ENCODE measurements at regions not wholly inside any gene's neighbourhood (a gene's known extent, or its start where the extent isn't known, plus 50 kb on each side); places are given as distances from the start of the nearest gene placed in this dataset.

DNA sequence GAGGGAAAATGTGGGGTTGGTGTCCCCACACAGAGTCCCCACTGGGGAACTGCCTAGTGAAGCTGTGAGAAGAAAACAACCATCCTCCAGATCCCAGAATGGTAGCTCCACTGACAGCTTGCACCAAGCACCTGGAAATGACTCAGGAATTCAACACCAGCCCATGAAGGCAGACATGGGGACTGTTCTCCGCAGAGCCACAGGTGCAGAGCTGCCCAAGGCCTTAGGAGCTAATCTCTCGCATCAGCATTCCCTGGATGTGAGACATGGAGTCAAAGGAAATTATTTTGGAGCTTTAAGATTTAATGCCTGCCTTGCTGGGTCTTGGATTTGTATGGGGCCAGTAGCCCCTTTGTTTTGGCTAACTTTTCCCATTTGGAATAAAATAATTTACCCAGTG lies 367.9 kb downstream of the FAM133A start:
- Histone ChIP-seq H3K4me3 (ENCODE audit: low read length) (no peak overlapping the region), H3K36me3 (ENCODE audit: control insufficient read depth, low read length) (no peaks in the 10 kb centered on the region), H3K4me1 (ENCODE audit: control insufficient read depth, low read length) (no peaks in the 10 kb centered on the region), H3F3A (ENCODE audit: control insufficient read depth, insufficient read depth) (no peaks in the 10 kb centered on the region), H4K20me1 (ENCODE audit: control insufficient read depth, insufficient read depth, low read depth, low read length) (no peaks in the 10 kb centered on the region), H3K27me3 (ENCODE audit: control insufficient read depth, low read length) (no peaks in the 10 kb centered on the region), H3K79me2 (ENCODE audit: control insufficient read depth, low read length) (no peaks in the 10 kb centered on the region), H3K9me2 (replicated peaks; ENCODE audit: control insufficient read depth, low read length) (no peaks in the 10 kb centered on the region), H3K4me2 (ENCODE audit: low read length) (no peak overlapping the region), H3K27ac (ENCODE audit: low read depth, low read length) (no peak overlapping the region), H3K9me3 (ENCODE audit: control insufficient read depth, insufficient read depth, low read length) (no peaks in the 10 kb centered on the region)
- TF ChIP-seq, protein P1, sequence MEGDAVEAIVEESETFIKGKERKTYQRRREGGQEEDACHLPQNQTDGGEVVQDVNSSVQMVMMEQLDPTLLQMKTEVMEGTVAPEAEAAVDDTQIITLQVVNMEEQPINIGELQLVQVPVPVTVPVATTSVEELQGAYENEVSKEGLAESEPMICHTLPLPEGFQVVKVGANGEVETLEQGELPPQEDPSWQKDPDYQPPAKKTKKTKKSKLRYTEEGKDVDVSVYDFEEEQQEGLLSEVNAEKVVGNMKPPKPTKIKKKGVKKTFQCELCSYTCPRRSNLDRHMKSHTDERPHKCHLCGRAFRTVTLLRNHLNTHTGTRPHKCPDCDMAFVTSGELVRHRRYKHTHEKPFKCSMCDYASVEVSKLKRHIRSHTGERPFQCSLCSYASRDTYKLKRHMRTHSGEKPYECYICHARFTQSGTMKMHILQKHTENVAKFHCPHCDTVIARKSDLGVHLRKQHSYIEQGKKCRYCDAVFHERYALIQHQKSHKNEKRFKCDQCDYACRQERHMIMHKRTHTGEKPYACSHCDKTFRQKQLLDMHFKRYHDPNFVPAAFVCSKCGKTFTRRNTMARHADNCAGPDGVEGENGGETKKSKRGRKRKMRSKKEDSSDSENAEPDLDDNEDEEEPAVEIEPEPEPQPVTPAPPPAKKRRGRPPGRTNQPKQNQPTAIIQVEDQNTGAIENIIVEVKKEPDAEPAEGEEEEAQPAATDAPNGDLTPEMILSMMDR (IDR thresholded peaks at IDR 0.05; ENCODE audit: low read depth, low read length, poor library complexity, severe bottlenecking) = no peak
- no peak for TF ChIP-seq EZH2phosphoT487 (IDR thresholded peaks at IDR 0.05; ENCODE audit: borderline replicate concordance, low read length)

DNA sequence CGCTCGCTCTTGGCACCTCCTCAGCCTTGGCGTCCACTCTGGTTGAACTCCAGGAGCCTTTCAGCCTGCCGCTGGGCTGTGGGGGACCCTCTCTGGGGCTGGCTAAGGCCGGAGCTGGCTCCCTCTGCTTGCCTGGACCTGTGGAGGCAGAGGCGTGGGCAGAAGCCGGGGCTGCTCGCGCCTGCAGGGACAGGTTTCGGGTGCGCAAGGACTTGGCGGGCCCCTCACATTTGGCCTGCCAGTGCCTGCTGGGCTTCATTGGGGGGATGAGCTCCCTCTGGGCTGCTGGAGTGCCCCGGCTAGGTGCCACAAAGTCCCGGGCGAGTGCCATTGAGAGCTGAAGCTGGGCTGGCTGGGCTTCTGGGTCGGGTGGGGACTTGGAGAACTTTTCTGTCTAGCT lies 371.7 kb downstream of the FAM133A start:
- Histone ChIP-seq H3K9me3 (ENCODE audit: control insufficient read depth, insufficient read depth, low read length) (no peaks in the 10 kb centered on the region), H3K27me3 (ENCODE audit: control insufficient read depth, low read length) (no peaks in the 10 kb centered on the region), H3K36me3 (ENCODE audit: control insufficient read depth, low read length) (no peaks in the 10 kb centered on the region), H3K4me3 (ENCODE audit: low read length) (no peak overlapping the region), H3K27ac (ENCODE audit: low read depth, low read length) (no peak overlapping the region), H3K4me2 (ENCODE audit: low read length) (no peak overlapping the region), H3K79me2 (ENCODE audit: control insufficient read depth, low read length) (no peaks in the 10 kb centered on the region), H3K9me2 (replicated peaks; ENCODE audit: control insufficient read depth, low read length) (no peaks in the 10 kb centered on the region), H4K20me1 (ENCODE audit: control insufficient read depth, insufficient read depth, low read depth, low read length) (no peaks in the 10 kb centered on the region), H3K4me1 (ENCODE audit: control insufficient read depth, low read length) (no peaks in the 10 kb centered on the region), H3F3A (ENCODE audit: control insufficient read depth, insufficient read depth) (no peaks in the 10 kb centered on the region)
- TF ChIP-seq, protein P1 (IDR thresholded peaks at IDR 0.05; ENCODE audit: low read depth, low read length, poor library complexity, severe bottlenecking) = no peak
- TF ChIP-seq EZH2phosphoT487 (IDR thresholded peaks at IDR 0.05; ENCODE audit: borderline replicate concordance, low read length) = no peak

- H3K36me3 ChIP-seq (ENCODE audit: control insufficient read depth, low read length) = no peaks in the 10 kb centered on the region
- H3K27ac ChIP-seq (ENCODE audit: low read depth, low read length) = no peak overlapping the region
- H3K4me3 ChIP-seq (ENCODE audit: low read length) = no peak overlapping the region
- H3K27me3 ChIP-seq (ENCODE audit: control insufficient read depth, low read length) = no peaks in the 10 kb centered on the region
- no peak for TF ChIP-seq EZH2phosphoT487 (IDR thresholded peaks at IDR 0.05; ENCODE audit: borderline replicate concordance, low read length)
- TF ChIP-seq, protein P1 (IDR thresholded peaks at IDR 0.05; ENCODE audit: low read depth, low read length, poor library complexity, severe bottlenecking) = no peak
- no peaks in the 10 kb centered on the region for H3K79me2 ChIP-seq (ENCODE audit: control insufficient read depth, low read length)
- H4K20me1 ChIP-seq (ENCODE audit: control insufficient read depth, insufficient read depth, low read depth, low read length) = no peaks in the 10 kb centered on the region
- H3K9me3 ChIP-seq (ENCODE audit: control insufficient read depth, insufficient read depth, low read length) = no peaks in the 10 kb centered on the region
- no peaks in the 10 kb centered on the region for H3K9me2 ChIP-seq (replicated peaks; ENCODE audit: control insufficient read depth, low read length)
- H3K4me1 ChIP-seq (ENCODE audit: control insufficient read depth, low read length) = no peaks in the 10 kb centered on the region
- H3F3A ChIP-seq (ENCODE audit: control insufficient read depth, insufficient read depth) = no peaks in the 10 kb centered on the region
- H3K4me2 ChIP-seq (ENCODE audit: low read length) = no peak overlapping the region
Observed at GRCh38 chrX:94051926-94052325, 377.9 kb downstream of the FAM133A start.

GRCh38 chrX:94053575-94053974 lies 379.6 kb downstream of the FAM133A start:
- TF ChIP-seq EZH2phosphoT487 (IDR thresholded peaks at IDR 0.05; ENCODE audit: borderline replicate concordance, low read length) = no peak
- TF ChIP-seq, protein P1 (IDR thresholded peaks at IDR 0.05; ENCODE audit: low read depth, low read length, poor library complexity, severe bottlenecking) = no peak
- Histone ChIP-seq H3F3A (ENCODE audit: control insufficient read depth, insufficient read depth) (no peaks in the 10 kb centered on the region), H3K27ac (ENCODE audit: low read depth, low read length) (no peak overlapping the region)

More at GRCh38 chrX:94053575-94053974, 379.6 kb downstream of the FAM133A start:
- Histone ChIP-seq H3K9me3 (ENCODE audit: control insufficient read depth, insufficient read depth, low read length) (no peaks in the 10 kb centered on the region), H4K20me1 (ENCODE audit: control insufficient read depth, insufficient read depth, low read depth, low read length) (no peaks in the 10 kb centered on the region), H3K36me3 (ENCODE audit: control insufficient read depth, low read length) (no peaks in the 10 kb centered on the region), H3K79me2 (ENCODE audit: control insufficient read depth, low read length) (no peaks in the 10 kb centered on the region), H3K4me3 (ENCODE audit: low read length) (no peak overlapping the region), H3K27me3 (ENCODE audit: control insufficient read depth, low read length) (no peaks in the 10 kb centered on the region), H3K4me2 (ENCODE audit: low read length) (no peak overlapping the region), H3K9me2 (replicated peaks; ENCODE audit: control insufficient read depth, low read length) (no peaks in the 10 kb centered on the region), H3K4me1 (ENCODE audit: control insufficient read depth, low read length) (no peaks in the 10 kb centered on the region)

All from DOHH2 (cell line).